Activated CD4-positive, alpha-beta T cell treated with anti-CD3 and anti-CD28 coated beads for 48 hours (primary cell): ENCODE measurements at regions not wholly inside any gene's neighbourhood (a gene's known extent, or its start where the extent isn't known, plus 50 kb on each side); places are given as distances from the start of the nearest gene placed in this dataset.
"Not testable (repeated sequence)": the region's sequence is repeated elsewhere in the genome, so short reads cannot be mapped to it uniquely, and the experiment has no call there.

Experiments used
- DNase-seq: peaks from one replicate; pipeline ENCODE4 v3.0.0-alpha.2; 2020

DNA sequence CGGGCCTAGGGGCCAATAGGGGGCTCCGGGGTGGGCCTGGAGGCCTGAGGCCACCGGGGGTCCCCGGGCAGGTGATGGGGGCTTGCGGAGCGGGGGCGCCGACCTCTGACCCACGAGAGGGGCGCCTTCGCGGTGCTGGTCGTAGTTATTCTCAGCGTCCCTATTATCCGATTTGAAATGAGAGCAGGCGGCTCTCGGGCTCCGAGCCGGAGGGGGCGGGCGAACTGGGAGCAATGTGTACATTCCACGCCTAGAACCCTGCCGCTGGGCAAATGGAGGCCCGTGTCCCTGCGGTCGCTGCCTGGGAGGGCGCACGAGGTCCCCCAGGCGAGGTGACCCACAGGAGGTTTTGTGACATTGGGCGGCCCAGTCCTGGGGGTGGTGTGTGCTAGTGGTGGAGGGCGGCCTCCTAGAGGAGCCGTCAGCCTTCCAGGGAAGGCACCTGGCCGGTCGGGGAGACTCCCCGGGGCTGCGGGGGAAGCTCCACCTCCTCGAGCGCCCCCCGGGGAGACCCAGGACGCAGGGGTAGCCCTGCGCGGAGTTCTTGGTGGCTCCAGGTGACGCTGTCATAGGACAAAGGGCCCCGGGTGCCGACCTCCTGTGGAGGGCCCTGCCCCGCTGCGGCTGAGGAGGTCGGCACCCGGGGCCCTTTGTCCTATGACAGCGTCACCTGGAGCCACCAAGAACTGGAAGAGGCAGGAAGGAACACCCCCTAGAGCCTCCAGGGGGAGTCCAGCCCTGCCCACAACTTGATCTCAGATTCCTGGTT lies 102.6 kb upstream of the PRKX start:
- peak; percentile 48 for DNase-seq

- DNase-seq = peak; percentile 54
Measured at GRCh38 chrX:3811331-3812311, 98.2 kb upstream of the PRKX start.

DNA sequence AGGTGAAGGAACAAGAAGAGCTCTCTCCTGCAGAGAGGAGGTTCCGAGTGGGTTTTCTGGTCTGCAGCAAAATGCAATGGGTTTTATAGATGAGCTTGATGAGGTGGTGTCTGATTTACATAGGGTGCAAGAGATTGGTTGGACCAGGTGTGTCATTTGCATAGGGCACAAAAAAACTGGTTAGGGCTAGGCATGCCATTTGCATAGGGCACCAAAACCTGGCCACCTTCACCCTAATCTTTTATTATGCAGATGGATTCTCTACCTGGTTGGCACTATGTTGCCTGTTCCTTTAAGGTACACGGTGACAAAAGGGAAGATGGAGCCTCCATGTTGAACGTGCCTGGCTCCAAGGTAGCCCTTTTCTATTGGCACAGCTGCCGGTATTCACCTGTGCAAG lies 94.5 kb upstream of the PRKX start:
- no peak for DNase-seq

DNA sequence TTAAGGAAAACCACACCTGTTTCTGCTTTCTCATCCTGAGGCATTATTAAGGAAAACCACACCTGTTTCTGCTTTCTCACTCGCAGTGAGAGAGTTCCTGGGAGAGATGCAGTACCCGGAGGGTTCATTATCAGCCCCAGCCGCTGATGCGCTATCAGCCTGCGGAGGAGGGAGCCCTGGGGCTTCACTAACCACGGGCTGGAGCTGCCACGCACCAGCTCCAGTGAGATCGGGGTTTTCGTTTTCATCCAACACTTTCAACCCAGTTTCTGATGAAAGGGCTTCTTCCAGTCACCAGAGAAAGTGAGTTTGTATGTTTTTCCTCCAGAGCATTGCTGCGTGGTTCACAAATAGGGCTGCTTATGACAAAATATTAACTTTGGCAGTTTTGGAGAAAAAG lies 93.2 kb upstream of the PRKX start:
- DNase-seq = no peak

GRCh38 chrX:3803713-3804112 lies 90.3 kb upstream of the PRKX start:
- DNase-seq = no peak

DNA sequence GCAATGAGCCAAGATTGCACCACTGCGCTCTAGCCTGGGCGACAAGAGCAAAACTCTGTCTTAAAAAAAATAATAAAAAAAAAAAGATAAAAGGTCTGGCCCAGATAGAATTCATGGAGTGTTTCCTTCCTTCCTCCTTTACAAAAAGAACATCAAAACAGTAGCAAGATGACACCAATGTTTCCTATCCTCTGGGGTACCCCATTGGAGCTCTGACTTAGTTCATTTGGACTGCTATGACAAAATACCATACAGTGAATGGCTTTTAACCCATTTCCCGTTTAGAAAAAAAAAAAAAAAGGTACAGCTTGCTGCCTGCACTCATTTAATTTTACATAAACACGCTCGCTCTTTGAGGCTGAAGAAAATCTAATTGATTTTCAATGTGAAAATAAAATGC lies 89.9 kb upstream of the PRKX start:
- no peak for DNase-seq

DNA sequence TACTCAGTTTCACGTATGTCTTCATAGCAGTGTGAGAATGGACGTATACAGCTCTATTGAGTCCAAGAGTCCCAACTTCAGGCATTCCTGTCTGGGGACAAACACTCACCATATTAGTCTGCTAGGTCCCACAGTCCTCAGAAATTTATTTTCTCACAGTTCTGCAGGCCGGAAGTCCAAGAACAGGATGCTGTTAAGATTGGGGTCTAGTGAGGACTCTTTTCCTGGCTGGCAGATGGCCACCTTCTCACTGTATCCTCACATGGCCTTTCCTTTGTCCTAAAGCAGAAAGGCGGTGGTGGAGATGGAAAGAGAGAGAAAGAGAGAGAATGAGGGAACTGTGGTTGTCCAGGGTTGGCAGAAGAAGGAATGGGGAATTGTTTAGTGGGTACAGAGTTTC lies 82.0 kb upstream of the PRKX start:
- DNase-seq = not testable (repeated sequence)

DNA sequence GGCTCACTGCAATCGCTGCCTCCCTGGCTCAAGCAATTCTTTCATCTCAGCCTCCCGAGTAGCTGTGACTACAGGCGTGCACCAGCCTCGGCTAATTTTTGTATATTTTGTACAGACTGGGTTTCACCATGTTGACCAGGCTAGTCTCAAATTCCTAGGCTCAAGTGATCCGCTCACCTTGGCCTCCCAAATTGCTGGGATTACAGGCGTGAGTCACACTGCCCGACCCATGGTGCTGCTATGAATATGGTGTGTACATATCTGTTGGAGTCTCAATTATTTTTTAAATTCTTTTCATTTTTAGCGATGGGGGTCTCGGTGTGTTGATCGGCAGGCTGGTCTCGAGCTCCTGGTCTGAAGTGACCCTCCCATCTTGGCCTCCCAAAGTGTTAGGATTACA lies 78.0 kb upstream of the PRKX start:
- no peak for DNase-seq

DNA sequence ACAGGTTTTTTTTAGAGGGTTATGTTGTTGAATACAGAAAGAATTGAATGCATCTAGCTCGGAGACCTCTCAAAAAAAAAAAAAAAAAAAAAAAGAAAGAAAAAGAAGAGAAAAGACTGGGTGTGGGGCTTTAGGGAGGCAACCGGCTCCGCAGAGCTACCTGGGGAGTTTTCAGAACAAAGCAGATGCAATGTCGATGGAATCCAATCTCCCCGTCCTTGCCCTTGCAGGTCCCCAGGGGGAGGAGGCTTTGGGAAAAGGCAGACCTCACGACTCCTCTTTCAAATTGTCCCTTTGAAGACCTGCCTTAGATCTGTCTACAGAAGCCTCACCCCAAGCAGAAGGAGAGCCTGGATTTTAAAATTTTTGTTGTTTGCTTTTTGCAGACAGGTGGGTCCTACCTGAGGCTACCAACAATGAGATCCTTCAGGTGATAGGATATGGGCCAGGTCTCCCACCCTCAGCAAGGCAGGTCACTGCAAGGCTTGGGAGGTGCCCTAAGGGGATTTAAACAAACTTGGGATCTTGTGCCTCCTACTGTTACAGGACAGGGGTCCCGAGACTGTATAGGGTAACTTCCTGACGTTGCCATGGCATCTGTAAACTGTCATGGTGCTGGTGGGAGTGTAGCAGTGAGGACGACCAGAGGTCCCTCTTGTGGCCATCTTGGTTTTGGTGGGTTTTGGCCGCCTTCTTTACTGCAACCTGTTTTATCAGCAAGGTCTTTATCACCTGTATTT lies 75.2 kb upstream of the PRKX start:
- no peak for DNase-seq

- DNase-seq = no peak
Measured at GRCh38 chrX:3787856-3788255, 74.4 kb upstream of the PRKX start.

DNA sequence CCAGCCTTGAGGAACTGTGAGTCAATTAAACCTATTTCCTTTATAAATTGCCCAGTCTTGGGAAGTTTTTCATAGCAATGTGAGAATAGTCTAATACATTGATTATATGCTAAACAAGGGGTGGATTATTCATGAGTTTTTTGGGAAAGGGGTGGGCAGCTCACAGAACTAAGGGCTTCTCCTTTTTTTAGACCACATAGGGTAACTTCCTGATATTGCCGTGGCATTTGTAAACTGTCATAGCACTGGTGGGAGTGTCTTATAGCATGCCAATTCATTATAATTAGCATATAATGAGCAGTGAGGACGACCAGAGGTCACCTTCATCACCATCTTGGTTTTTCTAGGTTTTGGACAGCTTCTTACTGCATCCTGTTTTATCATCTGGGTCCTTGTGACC lies 72.4 kb upstream of the PRKX start:
- DNase-seq = not testable (repeated sequence)

DNA sequence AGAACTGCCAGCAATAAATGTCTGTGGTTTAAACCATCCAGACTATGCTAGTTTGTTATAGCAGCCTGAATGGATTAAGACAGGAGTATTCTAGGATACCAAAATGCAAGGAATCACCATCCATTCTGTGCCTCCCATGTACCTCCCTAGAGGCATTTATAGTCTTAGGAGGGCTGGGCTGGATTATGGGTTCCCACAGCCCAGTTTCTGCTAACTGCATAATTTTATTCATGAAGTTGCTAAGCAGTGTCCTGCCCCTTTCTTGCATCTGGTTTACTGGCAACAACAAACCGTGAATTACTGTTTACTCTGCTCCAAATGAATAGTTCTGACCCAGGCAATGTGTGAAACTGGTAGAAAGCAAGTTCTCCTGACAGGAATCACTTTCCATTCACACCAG lies 67.1 kb upstream of the PRKX start:
- no peak for DNase-seq

GRCh38 chrX:3779546-3779945 lies 66.1 kb upstream of the PRKX start:
- no peak for DNase-seq

DNA sequence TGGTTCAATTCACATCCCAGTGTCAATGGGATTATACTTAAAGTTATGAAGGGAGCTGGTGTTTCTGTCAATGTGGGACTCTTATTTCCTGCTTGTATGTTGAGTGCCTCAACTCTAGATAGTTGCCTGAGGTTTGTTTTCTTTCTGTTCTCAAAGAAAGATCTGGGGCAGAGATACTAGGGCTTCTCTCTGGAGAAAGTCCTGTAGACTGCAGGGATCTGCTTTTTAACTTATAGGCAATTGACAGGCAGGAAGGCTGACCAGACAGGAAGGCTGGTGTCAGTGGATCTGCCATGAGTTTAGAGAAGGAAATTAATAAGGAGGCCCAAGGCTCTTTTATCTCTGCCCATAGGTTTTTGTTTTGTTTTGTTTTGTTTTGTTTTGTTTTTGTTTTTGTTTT lies 64.0 kb upstream of the PRKX start:
- no peak for DNase-seq

DNA sequence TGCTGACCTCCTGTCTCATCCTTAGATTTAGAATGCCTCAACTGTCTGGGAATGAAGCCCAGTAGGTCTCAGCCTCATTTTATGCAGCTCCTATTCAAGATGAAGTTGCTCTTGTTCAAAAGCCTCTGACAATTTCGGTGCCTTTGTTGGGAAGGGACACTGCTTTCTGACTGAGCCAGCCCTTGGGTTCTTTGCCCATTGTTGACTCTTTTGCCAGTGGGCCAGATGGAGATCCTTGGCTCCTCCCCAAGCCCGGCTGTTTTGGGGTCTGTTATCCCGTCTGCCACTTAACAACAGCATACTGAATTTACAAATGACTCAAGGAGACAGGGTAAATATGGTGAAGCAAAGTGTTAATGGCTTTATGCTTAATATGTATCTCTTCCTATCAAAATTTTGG lies 58.3 kb upstream of the PRKX start:
- DNase-seq = no peak

- DNase-seq = no peak
Measured at GRCh38 chrX:3768881-3769280, 55.4 kb upstream of the PRKX start.
